B cell (primary cell): ENCODE measurements at regions not wholly inside any gene's neighbourhood (a gene's known extent, or its start where the extent isn't known, plus 50 kb on each side); places are given as distances from the start of the nearest gene placed in this dataset.

Experiments
- ATAC-seq: fragments of 200-7000 bp; cut with Tn5 transposase; one replicate; pipeline ENCODE4 v1.10.0; 2021; ENCODE audit warnings: low read depth, mild to moderate bottlenecking, moderate number of reproducible peaks, moderate library complexity
- CTCF ChIA-PET: fragments of 350-600 bp; sonication (Branson Sonifier 250); formaldehyde crosslinking; loops from one replicate; lab custom pipeline; 2021; ENCODE audit warnings: antibody characterized with exemption, inconsistent platforms; lab: Charles Lee
- POLR2A ChIA-PET: fragments of 350-600 bp; sonication (Branson Sonifier 250); formaldehyde crosslinking; loops from one replicate; lab custom pipeline; 2021; ENCODE audit warnings: antibody characterized with exemption; lab: Charles Lee
- DNase-seq: peaks from one replicate; pipeline ENCODE4 v3.0.0; 2013
- H2AFZ ChIP-seq: 2 replicates; pipeline ENCODE4 v1.6.1; 2012; ENCODE audit warnings: mild to moderate bottlenecking, low read depth, low read length; ENCODE audit not compliant: insufficient read depth, poor library complexity, severe bottlenecking
- H3K27ac ChIP-seq, 2 donors: 1 replicate in 1 of 2; 2 replicates in 1 of 2; pipeline ENCODE4 v1.5.1; 2012 to 2013; ENCODE audit warnings: low read length in 2 of 2, mild to moderate bottlenecking in 2 of 2, moderate library complexity in 1 of 2
- H3K27me3 ChIP-seq, 4 experiments: fragments of 200-600 bp in 1 of 4; sonication (generic) in 1 of 4; replicated peaks in 1 of 4; 1 replicate in 2 of 4; 2 replicates in 2 of 4; pipeline versions ENCODE4 v1.6.1 to v1.7.0; 2013 to 2016; ENCODE audit warnings: low read length in 3 of 4, mild to moderate bottlenecking in 2 of 4, mixed read lengths in 1 of 4, moderate library complexity in 1 of 4; ENCODE audit not compliant: insufficient read depth in 4 of 4, control insufficient read depth in 3 of 4; ENCODE audit errors: control extremely low read depth in 1 of 4
- H3K36me3 ChIP-seq, 2 experiments: replicated peaks in 1 of 2; 1 replicate in 1 of 2; 2 replicates in 1 of 2; pipeline versions ENCODE4 v1.6.1 to v1.7.1; 2013; ENCODE audit warnings: low read length in 1 of 2; ENCODE audit not compliant: insufficient read depth in 2 of 2, control insufficient read depth in 1 of 2; ENCODE audit errors: control extremely low read depth in 1 of 2, extremely low read depth in 1 of 2
- H3K4me1 ChIP-seq, 2 donors: fragments of 200-600 bp in 1 of 2; sonication (generic) in 1 of 2; 1 replicate in 1 of 2; 2 replicates in 1 of 2; pipeline versions ENCODE4 v1.5.1 to v1.6.1; 2013 to 2017; ENCODE audit warnings: low read length in 2 of 2; ENCODE audit not compliant: control insufficient read depth in 2 of 2, insufficient read depth in 2 of 2
- H3K4me2 ChIP-seq: replicated peaks from 2 replicates; pipeline ENCODE3; 2012; ENCODE audit warnings: mild to moderate bottlenecking, low read depth, low read length; ENCODE audit not compliant: poor library complexity, severe bottlenecking
- H3K4me3 ChIP-seq, 5 experiments: fragments of 200-600 bp in 1 of 5; sonication (generic) in 1 of 5; 1 replicate in 3 of 5; 2 replicates in 2 of 5; pipeline versions ENCODE4 v1.5.1 to v1.7.0; 2011 to 2016; ENCODE audit warnings: low read length in 4 of 5, mild to moderate bottlenecking in 4 of 5, low read depth in 2 of 5, control low read depth in 1 of 5, moderate library complexity in 1 of 5; ENCODE audit not compliant: insufficient read depth in 1 of 5; ENCODE audit errors: control extremely low read depth in 1 of 5, extremely low read depth in 1 of 5
- H3K79me2 ChIP-seq: fragments of 200-600 bp; sonication (generic); one replicate; pipeline ENCODE4 v1.6.0; 2016; ENCODE audit warnings: low read length; ENCODE audit not compliant: control insufficient read depth, insufficient read depth
- H3K9ac ChIP-seq: fragments of 200-600 bp; sonication (generic); 2 replicates; pipeline ENCODE4 v1.6.1; 2017; ENCODE audit warnings: mild to moderate bottlenecking, low read length, moderate library complexity
- H3K9me3 ChIP-seq, 3 donors: one replicate each; pipeline versions ENCODE4 v1.6.1 to v1.7.1; 2013; ENCODE audit warnings: low read length in 2 of 3; ENCODE audit not compliant: control insufficient read depth in 2 of 3, insufficient read depth in 1 of 3; ENCODE audit errors: control extremely low read depth in 1 of 3
- H4K20me1 ChIP-seq: 2 replicates; pipeline ENCODE4 v1.6.0; 2012; ENCODE audit warnings: mild to moderate bottlenecking, low read length; ENCODE audit not compliant: insufficient read depth, control insufficient read depth, poor library complexity, severe bottlenecking
- H3K27ac Mint-ChIP-seq: one replicate; pipeline ENCODE4 v1.8.0; 2021; ENCODE audit warnings: mixed read lengths
- H3K27me3 Mint-ChIP-seq: one replicate; pipeline ENCODE4 v1.8.0; 2021; ENCODE audit warnings: mixed read lengths
- H3K4me1 Mint-ChIP-seq: one replicate; pipeline ENCODE4 v1.8.0; 2021; ENCODE audit warnings: mixed read lengths
- H3K4me3 Mint-ChIP-seq: one replicate; pipeline ENCODE4 v1.8.0; 2021; ENCODE audit warnings: mixed read lengths
- H3K9me3 Mint-ChIP-seq: one replicate; pipeline ENCODE4 v1.8.0; 2022; ENCODE audit warnings: mixed read lengths; ENCODE audit not compliant: insufficient read depth
- CTCF ChIP-seq: fragments of 200-600 bp; IDR thresholded peaks from one replicate; pipeline ENCODE4 v1.8.0; 2022; ENCODE audit warnings: antibody characterized with exemption, mild to moderate bottlenecking
- EZH2 ChIP-seq: IDR thresholded peaks from 2 replicates; pipeline ENCODE4 v1.6.1; 2012; ENCODE audit warnings: borderline replicate concordance, low read depth, mild to moderate bottlenecking, moderate library complexity, low read length; ENCODE audit not compliant: insufficient read depth, poor library complexity, severe bottlenecking
- WGBS: methylation state at CpG from one replicate; pipeline ENCODE4 v1.1.5; 2013; ENCODE audit warnings: missing lambda C conversion rate; ENCODE audit not compliant: insufficient coverage; 5-methylcytosine and 5-hydroxymethylcytosine counted together
- intact Hi-C: fragments of 100-400 bp; cut with micrococcal nuclease; formaldehyde crosslinking; loops from one replicate; pipeline ENCODE4 v1.10.0; 2022

DNA sequence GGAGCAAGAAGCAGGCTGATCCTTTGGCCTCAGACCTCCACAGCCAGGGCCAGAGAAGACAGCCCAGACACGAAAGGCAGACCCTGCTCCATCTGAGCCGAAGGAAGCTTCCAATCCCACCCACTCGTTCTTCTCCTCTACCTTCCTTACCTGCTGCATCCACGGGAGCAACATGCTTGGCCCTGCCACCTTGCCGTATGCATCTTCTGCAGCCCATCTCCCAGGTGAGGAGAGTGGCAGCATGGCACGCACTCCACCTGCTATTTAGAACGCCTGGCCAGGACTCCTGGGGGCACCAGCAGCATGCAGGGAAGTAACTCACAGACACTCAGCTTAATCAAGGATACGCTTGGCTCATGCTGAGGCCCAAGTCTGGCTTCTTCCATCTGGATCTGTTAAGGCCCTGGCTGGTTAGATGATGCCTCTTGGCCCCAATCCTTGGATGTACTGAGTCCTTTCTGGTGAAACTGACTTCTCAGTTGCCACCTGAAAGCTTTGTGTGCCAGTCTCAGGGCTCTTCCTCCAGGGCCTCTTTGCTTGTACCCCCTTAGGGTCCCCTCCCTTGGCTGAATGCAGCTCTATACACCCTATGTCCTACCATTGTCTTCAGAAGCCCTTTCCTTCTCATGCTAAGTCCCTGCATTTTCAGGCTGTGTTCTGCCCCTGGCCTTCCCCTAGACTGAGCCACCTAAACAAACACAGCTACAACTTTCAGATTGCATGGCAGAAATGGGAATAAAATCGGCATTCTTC, 604.9 kb downstream of the BUD13 start:
- Histone ChIP-seq H3K4me1 (no peaks in the 10 kb centered on the region), H4K20me1 (no peaks in the 10 kb centered on the region), H3K4me3 (no peak overlapping the region), H2AFZ (no peak overlapping the region), H3K27ac (no peak overlapping the region), H3K9me3 (peaks cover 0 to 1% (median 1%) of the 10 kb centered on the region in 3 donors), H3K79me2 (no peaks in the 10 kb centered on the region), H3K27me3 (no peaks in the 10 kb centered on the region), H3K9ac (no peak overlapping the region), H3K36me3 (no peaks in the 10 kb centered on the region), H3K4me2 (no peak overlapping the region)
- no peak for TF ChIP-seq EZH2
- no peak for TF ChIP-seq CTCF
- no peak for DNase-seq
- POLR2A ChIA-PET: no interaction called here
- Mint-ChIP-seq H3K9me3 (no peaks in the 10 kb centered on the region), H3K27me3 (peaks cover 10% of the 10 kb centered on the region), H3K4me3 (no peak overlapping the region), H3K4me1 (no peaks in the 10 kb centered on the region), H3K27ac (no peak overlapping the region)
- CTCF ChIA-PET: no interaction called here
- intact Hi-C loops: no loop called here
- WGBS: 85% methylated on average over 9 of the region's 9 CpGs
- no peak for ATAC-seq

DNA sequence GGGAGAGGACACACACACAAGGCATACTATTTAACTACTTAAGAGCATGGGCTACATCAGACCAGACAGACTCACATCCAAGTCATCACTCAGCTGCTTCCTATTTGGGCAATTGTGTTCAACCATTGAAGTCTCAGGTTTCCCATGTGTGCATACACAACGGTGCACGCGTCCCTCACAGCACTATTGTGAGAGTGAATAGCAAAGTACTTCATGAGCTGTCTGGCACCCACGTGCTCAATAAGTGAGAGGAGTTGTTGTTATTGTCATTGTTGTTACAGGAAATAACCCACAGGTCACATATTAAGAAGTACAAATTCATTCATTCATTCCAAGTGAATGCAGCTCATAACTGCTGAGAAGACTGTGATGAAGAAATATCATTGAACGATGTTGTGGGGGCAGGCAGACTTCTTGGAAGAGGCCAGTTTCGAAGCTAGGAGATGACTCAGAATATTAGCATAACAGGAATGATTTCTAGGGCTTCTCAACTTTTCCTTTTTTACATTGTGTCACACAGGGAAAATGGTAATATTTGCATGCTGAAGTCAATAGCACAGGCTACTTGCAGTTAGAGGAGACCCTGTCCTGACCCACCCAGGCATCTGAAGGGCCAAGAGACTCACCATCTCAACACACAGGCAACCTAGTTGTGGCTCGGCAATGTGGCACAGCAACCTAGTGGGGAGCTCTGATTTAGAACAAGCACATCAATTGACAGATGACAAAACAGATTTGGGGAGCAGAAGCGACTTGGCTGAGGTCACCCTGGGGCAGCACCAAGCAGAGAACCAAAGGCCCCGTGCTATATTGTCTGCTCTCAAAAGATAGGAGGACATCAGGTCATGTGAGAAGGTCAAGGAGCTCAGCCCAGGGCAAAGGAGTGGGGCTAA, 606.0 kb downstream of the BUD13 start:
- no peak for TF ChIP-seq EZH2
- no peak for TF ChIP-seq CTCF
- no peaks in the 10 kb centered on the region for H3K9me3 Mint-ChIP-seq
- no peaks in the 10 kb centered on the region for H3K4me1 ChIP-seq
- no peaks in the 10 kb centered on the region for H3K27me3 ChIP-seq
- intact Hi-C loops: no loop called here
- H3K27me3 Mint-ChIP-seq: peaks cover 10% of the 10 kb centered on the region
- POLR2A ChIA-PET: no interaction called here
- H3K4me1 Mint-ChIP-seq: no peaks in the 10 kb centered on the region
- H3K27ac ChIP-seq: no peak overlapping the region
- H3K36me3 ChIP-seq: no peaks in the 10 kb centered on the region
- DNase-seq (no peak), ATAC-seq (no peak)
- H2AFZ ChIP-seq: no peak overlapping the region
- no peaks in the 10 kb centered on the region for H4K20me1 ChIP-seq
- no peak overlapping the region for H3K4me3 ChIP-seq
- peaks cover 0 to 5% (median 1%) of the 10 kb centered on the region in 3 donors for H3K9me3 ChIP-seq
- no peaks in the 10 kb centered on the region for H3K79me2 ChIP-seq
- WGBS: 99% methylated on average over 6 of the region's 9 CpGs
- CTCF ChIA-PET: no interaction called here
- no peak overlapping the region for H3K4me2 ChIP-seq
- no peak overlapping the region for H3K27ac Mint-ChIP-seq
- no peak overlapping the region for H3K9ac ChIP-seq
- no peak overlapping the region for H3K4me3 Mint-ChIP-seq
